IPS-20b (cell line): ENCODE measurements at regions not wholly inside any gene's neighbourhood (a gene's known extent, or its start where the extent isn't known, plus 50 kb on each side); places are given as distances from the start of the nearest gene placed in this dataset.

Source experiments
- H3K27ac ChIP-seq: one replicate; pipeline ENCODE4 v1.5.1; 2013; ENCODE audit warnings: low read length
- H3K27me3 ChIP-seq: 2 replicates; pipeline ENCODE4 v1.6.1; 2013; ENCODE audit warnings: mild to moderate bottlenecking, low read length, inconsistent platforms; ENCODE audit not compliant: insufficient read depth
- H3K36me3 ChIP-seq: 2 replicates; pipeline ENCODE4 v1.6.1; 2013; ENCODE audit warnings: low read depth, mild to moderate bottlenecking, inconsistent platforms, low read length, moderate library complexity; ENCODE audit not compliant: insufficient read depth
- H3K4me1 ChIP-seq: 2 replicates; pipeline ENCODE4 v1.6.1; 2013; ENCODE audit warnings: mild to moderate bottlenecking, control low read depth, inconsistent platforms, low read length, moderate library complexity; ENCODE audit not compliant: insufficient read depth
- H3K4me3 ChIP-seq: 2 replicates; pipeline ENCODE4 v1.5.1; 2013; ENCODE audit warnings: mild to moderate bottlenecking, low read length, inconsistent platforms
- H3K9ac ChIP-seq: 2 replicates; pipeline ENCODE4 v1.6.1; 2013; ENCODE audit warnings: low read depth, mild to moderate bottlenecking, inconsistent platforms, low read length, moderate library complexity
- H3K9me3 ChIP-seq: 2 replicates; pipeline ENCODE4 v1.6.1; 2013; ENCODE audit warnings: mild to moderate bottlenecking, low read depth, low read length, inconsistent platforms; ENCODE audit not compliant: insufficient read depth

DNA sequence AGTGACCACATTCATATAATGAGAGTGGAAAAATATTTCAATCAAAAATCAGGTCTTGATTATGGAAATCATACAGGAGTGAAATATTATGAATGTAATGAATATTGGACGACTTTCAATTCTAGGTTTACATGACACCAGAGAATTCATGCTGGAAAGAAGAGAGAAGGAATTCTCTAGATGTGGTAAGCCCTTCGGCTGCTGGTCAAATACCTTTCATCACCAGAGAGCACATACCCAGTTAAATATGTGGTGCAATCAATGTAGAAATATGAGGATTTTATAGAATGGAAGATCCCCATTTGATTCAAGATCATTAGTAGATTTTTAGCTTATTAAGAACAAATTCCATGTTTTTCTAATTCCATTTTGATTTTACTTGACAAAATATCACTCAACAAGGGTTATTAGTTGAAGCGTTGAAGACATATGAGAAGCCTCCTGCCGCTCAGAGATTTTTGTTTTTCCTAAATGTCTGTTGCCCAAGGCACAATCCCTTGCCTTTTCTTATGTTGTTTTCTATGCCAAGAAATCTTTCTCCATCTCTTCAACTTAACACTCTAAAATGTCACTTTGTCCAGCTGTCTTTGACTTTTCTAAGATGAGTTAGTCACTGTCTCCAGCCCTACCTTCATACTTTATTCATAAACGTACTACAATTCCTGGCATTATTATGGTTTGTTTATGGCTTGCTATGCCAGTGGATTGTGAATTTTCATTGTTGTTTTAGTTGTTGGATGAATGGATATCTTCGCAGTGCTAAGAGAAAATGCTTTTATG is 72.8 kb upstream of the ZDHHC17 start:
- Histone ChIP-seq H3K27me3 (no peaks in the 10 kb centered on the region), H3K27ac (no peak overlapping the region), H3K9ac (no peak overlapping the region), H3K4me3 (no peak overlapping the region), H3K4me1 (no peaks in the 10 kb centered on the region), H3K36me3 (no peaks in the 10 kb centered on the region), H3K9me3 (no peaks in the 10 kb centered on the region)

DNA sequence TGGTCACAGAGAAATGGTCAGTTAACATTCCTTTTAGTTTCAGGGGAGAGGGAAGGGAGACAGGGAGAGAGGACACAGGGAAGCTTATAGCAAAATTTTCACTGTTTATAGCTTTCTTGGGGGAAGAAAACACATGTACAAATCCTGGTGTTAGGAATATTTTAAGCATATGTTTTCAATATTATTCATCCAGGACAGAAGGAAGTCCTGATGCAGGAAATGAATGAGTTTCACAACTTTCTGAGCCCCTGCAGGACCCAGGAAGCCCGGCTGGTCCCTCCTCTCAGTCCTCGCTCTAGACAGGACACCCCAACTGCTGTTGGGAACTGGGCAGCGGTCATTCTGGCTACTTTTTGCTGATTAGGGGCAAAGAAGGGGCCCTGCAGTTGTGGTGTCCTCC is 71.1 kb upstream of the ZDHHC17 start:
- Histone ChIP-seq H3K9me3 (no peaks in the 10 kb centered on the region), H3K27me3 (no peaks in the 10 kb centered on the region), H3K27ac (no peak overlapping the region), H3K4me1 (peaks cover 1% of the 10 kb centered on the region; the same call in 1 of the 2 replicates), H3K9ac (no peak overlapping the region), H3K4me3 (no peak overlapping the region), H3K36me3 (no peaks in the 10 kb centered on the region)

DNA sequence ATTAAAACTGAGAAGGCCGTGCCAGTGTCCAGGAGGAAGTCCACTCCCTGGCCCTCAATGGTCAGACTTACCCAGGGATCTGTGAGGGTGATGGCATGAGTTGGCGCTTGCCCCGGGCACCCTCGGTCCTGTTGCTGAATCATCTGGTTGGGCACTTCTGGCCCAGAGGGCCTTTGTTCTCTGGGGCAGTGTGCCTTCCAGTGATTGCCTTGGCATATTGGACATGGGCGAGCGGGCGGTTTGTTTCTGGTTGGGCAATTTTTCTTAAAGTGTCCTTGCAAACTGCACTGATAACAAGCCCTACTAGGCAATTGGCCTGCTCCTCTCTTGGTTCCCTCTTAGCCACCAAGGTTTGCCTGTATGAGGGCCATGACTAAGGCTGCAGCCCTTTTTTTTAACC is 69.5 kb upstream of the ZDHHC17 start:
- Histone ChIP-seq H3K4me1 (peaks cover 12% of the 10 kb centered on the region), H3K9ac (no peak overlapping the region), H3K27ac (no peak overlapping the region), H3K9me3 (no peaks in the 10 kb centered on the region), H3K36me3 (no peaks in the 10 kb centered on the region), H3K27me3 (no peaks in the 10 kb centered on the region), H3K4me3 (no peak overlapping the region)

GRCh38 chr12:76696186-76696585 is 67.7 kb upstream of the ZDHHC17 start:
- Histone ChIP-seq H3K27me3 (no peaks in the 10 kb centered on the region), H3K36me3 (no peaks in the 10 kb centered on the region), H3K9me3 (no peaks in the 10 kb centered on the region), H3K9ac (no peak overlapping the region), H3K27ac (no peak overlapping the region), H3K4me3 (no peak overlapping the region), H3K4me1 (peaks cover 12% of the 10 kb centered on the region)

DNA sequence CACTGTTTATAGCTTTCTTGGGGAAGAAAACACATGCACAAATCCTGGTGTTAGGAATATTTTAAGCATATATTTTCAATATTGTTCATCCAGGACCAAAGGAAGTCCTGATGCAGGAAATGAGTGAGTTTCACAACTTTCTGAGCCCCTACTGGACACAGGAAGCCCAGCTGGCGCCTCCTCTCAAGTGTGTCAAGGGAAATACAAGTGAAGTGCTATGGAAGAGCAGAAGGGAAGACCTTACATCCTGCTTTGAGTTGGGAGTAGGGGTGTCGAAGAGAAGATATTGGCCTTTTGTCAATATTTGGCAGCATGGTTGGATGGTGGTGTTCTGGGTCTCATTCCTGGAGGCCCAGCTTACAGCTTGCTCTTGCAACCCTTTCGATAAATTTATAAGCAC is 66.1 kb upstream of the ZDHHC17 start:
- Histone ChIP-seq H3K27me3 (no peaks in the 10 kb centered on the region), H3K36me3 (no peaks in the 10 kb centered on the region), H3K9me3 (no peaks in the 10 kb centered on the region), H3K4me3 (no peak overlapping the region), H3K9ac (0 out of 2 replicates have a peak overlapping the region, but pooled peaks have one; percentile 2), H3K27ac (no peak overlapping the region), H3K4me1 (peaks cover 12% of the 10 kb centered on the region)

GRCh38 chr12:76698316-76698715 is 65.6 kb upstream of the ZDHHC17 start:
- Histone ChIP-seq H3K4me1 (peaks cover 12% of the 10 kb centered on the region), H3K9me3 (no peaks in the 10 kb centered on the region), H3K27ac (no peak overlapping the region), H3K4me3 (no peak overlapping the region), H3K9ac (0 out of 2 replicates have a peak overlapping the region, but pooled peaks have one; percentile 2), H3K27me3 (no peaks in the 10 kb centered on the region), H3K36me3 (no peaks in the 10 kb centered on the region)

- Histone ChIP-seq H3K9ac (no peak overlapping the region), H3K27ac (no peak overlapping the region), H3K9me3 (no peaks in the 10 kb centered on the region), H3K27me3 (no peaks in the 10 kb centered on the region), H3K36me3 (no peaks in the 10 kb centered on the region), H3K4me3 (peak overlapping the region; percentile 36; the same call in 1 of the 2 replicates), H3K4me1 (peaks cover 12% of the 10 kb centered on the region)
These were observed 64.9 kb upstream of the ZDHHC17 start for GRCh38 chr12:76698966-76699365.

GRCh38 chr12:76701690-76702089 is 62.2 kb upstream of the ZDHHC17 start:
- Histone ChIP-seq H3K9me3 (no peaks in the 10 kb centered on the region), H3K9ac (no peak overlapping the region), H3K4me1 (peaks cover 12% of the 10 kb centered on the region), H3K27ac (no peak overlapping the region), H3K27me3 (no peaks in the 10 kb centered on the region), H3K36me3 (no peaks in the 10 kb centered on the region), H3K4me3 (no peak overlapping the region)

DNA sequence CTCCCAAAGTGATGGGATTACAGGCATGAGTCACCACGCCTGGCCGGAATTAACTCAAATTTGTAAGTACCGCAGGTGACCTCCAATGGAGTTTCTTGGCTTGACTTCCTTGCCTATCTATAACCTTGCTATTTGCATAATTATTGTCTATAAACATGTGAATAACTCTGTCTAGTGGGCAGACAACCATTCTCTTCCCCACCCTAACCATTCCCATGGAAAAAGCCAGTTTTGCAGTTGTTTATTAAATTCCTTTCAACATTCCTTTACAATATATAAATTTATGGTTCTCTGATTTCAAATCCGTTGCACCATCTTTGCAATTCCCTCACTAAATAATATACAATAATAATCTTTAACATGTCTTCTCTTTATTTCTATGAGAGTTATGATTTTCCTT is 61.0 kb upstream of the ZDHHC17 start:
- Histone ChIP-seq H3K27ac (no peak overlapping the region), H3K4me1 (peaks cover 10% of the 10 kb centered on the region), H3K36me3 (no peaks in the 10 kb centered on the region), H3K9ac (no peak overlapping the region), H3K27me3 (no peaks in the 10 kb centered on the region), H3K4me3 (no peak overlapping the region), H3K9me3 (no peaks in the 10 kb centered on the region)

GRCh38 chr12:76704693-76705092 is 59.2 kb upstream of the ZDHHC17 start:
- Histone ChIP-seq H3K27me3 (no peaks in the 10 kb centered on the region), H3K27ac (no peak overlapping the region), H3K9ac (no peak overlapping the region), H3K4me3 (no peak overlapping the region), H3K4me1 (no peaks in the 10 kb centered on the region), H3K36me3 (no peaks in the 10 kb centered on the region), H3K9me3 (no peaks in the 10 kb centered on the region)

GRCh38 chr12:76706101-76706500 is 57.8 kb upstream of the ZDHHC17 start:
- H3K4me3 ChIP-seq: no peak overlapping the region
- no peaks in the 10 kb centered on the region for H3K4me1 ChIP-seq
- H3K27ac ChIP-seq: no peak overlapping the region
- H3K9me3 ChIP-seq: no peaks in the 10 kb centered on the region
- H3K36me3 ChIP-seq: no peaks in the 10 kb centered on the region
- no peaks in the 10 kb centered on the region for H3K27me3 ChIP-seq
- no peak overlapping the region for H3K9ac ChIP-seq

DNA sequence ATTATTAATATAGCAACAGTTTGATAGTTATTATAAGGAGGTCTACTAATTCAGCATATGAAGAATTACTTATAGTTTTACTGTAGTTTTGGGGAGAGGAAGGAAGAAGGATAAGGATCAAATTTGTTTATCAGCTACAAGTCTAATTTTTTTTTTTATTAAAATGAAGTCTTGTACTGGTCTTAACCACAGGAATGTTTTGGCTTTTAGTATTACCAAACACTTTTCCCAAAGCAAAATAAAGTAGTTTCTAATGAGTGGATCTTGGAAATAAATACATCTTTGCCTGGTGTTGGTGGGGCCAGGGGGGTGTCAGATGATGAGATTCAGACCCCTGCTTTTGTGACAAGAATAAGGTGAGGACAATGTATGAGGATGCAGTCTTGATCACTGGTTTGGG is 57.2 kb upstream of the ZDHHC17 start:
- no peaks in the 10 kb centered on the region for H3K4me1 ChIP-seq
- H3K36me3 ChIP-seq: no peaks in the 10 kb centered on the region
- no peaks in the 10 kb centered on the region for H3K9me3 ChIP-seq
- H3K9ac ChIP-seq: no peak overlapping the region
- no peak overlapping the region for H3K27ac ChIP-seq
- no peak overlapping the region for H3K4me3 ChIP-seq
- H3K27me3 ChIP-seq: no peaks in the 10 kb centered on the region
